H9 (cell line): ENCODE measurements at regions not wholly inside any gene's neighbourhood (a gene's known extent, or its start where the extent isn't known, plus 50 kb on each side); places are given as distances from the start of the nearest gene placed in this dataset.

Experiments used
- DNase-seq: peaks from one replicate; pipeline ENCODE4 v3.0.0-alpha.2; 2017
- H2AFZ ChIP-seq: one replicate; pipeline ENCODE4 v1.6.1; 2013; ENCODE audit warnings: mild to moderate bottlenecking, low read length, control low read depth, moderate library complexity
- H2AK5ac ChIP-seq: 2 replicates; pipeline ENCODE4 v1.6.1; 2013; ENCODE audit warnings: low read length, control low read depth, mixed read lengths; ENCODE audit not compliant: insufficient read length
- H2BK120ac ChIP-seq: one replicate; pipeline ENCODE4 v1.6.1; 2013; ENCODE audit warnings: low read depth, mild to moderate bottlenecking, low read length, control low read depth, inconsistent platforms; ENCODE audit not compliant: poor library complexity, severe bottlenecking
- H2BK12ac ChIP-seq: 2 replicates; pipeline ENCODE4 v1.6.1; 2013; ENCODE audit warnings: low read length, control low read depth, mixed read lengths, low read depth; ENCODE audit not compliant: insufficient read length
- H2BK15ac ChIP-seq: 2 replicates; pipeline ENCODE4 v1.6.1; 2013; ENCODE audit warnings: low read depth, low read length, control low read depth
- H2BK20ac ChIP-seq: one replicate; pipeline ENCODE4 v1.6.1; 2013; ENCODE audit warnings: low read depth, mild to moderate bottlenecking, low read length, control low read depth, inconsistent platforms; ENCODE audit not compliant: poor library complexity, severe bottlenecking
- H2BK5ac ChIP-seq: 2 replicates; pipeline ENCODE4 v1.6.1; 2013; ENCODE audit warnings: low read length, control low read depth, mixed read lengths; ENCODE audit not compliant: insufficient read length
- H3K14ac ChIP-seq: 2 replicates; pipeline ENCODE4 v1.6.1; 2013; ENCODE audit warnings: low read length, control low read depth; ENCODE audit not compliant: insufficient read depth
- H3K18ac ChIP-seq: 2 replicates; pipeline ENCODE4 v1.6.1; 2013; ENCODE audit warnings: low read depth, mild to moderate bottlenecking, mixed read lengths, low read length, control low read depth; ENCODE audit not compliant: insufficient read length
- H3K23ac ChIP-seq: 2 replicates; pipeline ENCODE4 v1.6.1; 2013; ENCODE audit warnings: low read length, control low read depth, mixed read lengths, low read depth; ENCODE audit not compliant: insufficient read length
- H3K23me2 ChIP-seq: 2 replicates; pipeline ENCODE4 v1.6.1; 2013; ENCODE audit warnings: low read depth, mild to moderate bottlenecking, mixed read lengths, low read length, control low read depth; ENCODE audit not compliant: insufficient read length, poor library complexity, severe bottlenecking
- H3K27ac ChIP-seq: 2 replicates; pipeline ENCODE4 v1.5.1; 2013; ENCODE audit warnings: low read length, control low read depth, mixed read lengths, low read depth; ENCODE audit not compliant: insufficient read length
- H3K27me3 ChIP-seq: 2 replicates; pipeline ENCODE4 v1.6.1; 2013; ENCODE audit warnings: low read length, control low read depth, inconsistent platforms; ENCODE audit not compliant: insufficient read depth
- H3K4ac ChIP-seq: 2 replicates; pipeline ENCODE4 v1.6.1; 2013; ENCODE audit warnings: low read depth, mild to moderate bottlenecking, control low read depth, inconsistent platforms, low read length, moderate library complexity
- H3K4me1 ChIP-seq: 2 replicates; pipeline ENCODE4 v1.6.1; 2013; ENCODE audit warnings: low read length, control low read depth, inconsistent platforms; ENCODE audit not compliant: insufficient read depth
- H3K4me2 ChIP-seq: 2 replicates; pipeline ENCODE4 v1.6.1; 2013; ENCODE audit warnings: low read length, control low read depth, mixed read lengths; ENCODE audit not compliant: insufficient read length, insufficient read depth
- H3K56ac ChIP-seq: 2 replicates; pipeline ENCODE4 v1.6.1; 2013; ENCODE audit warnings: low read depth, mild to moderate bottlenecking, mixed read lengths, low read length, control low read depth; ENCODE audit not compliant: insufficient read length
- H3K79me1 ChIP-seq: 2 replicates; pipeline ENCODE4 v1.6.1; 2013; ENCODE audit warnings: low read depth, mild to moderate bottlenecking, moderate library complexity, low read length, control low read depth, inconsistent platforms; ENCODE audit not compliant: insufficient read depth, poor library complexity, severe bottlenecking
- H3K79me2 ChIP-seq: 2 replicates; pipeline ENCODE4 v1.6.1; 2013; ENCODE audit warnings: low read length, control low read depth, inconsistent platforms; ENCODE audit not compliant: insufficient read depth
- H3K9ac ChIP-seq: 2 replicates; pipeline ENCODE4 v1.6.1; 2013; ENCODE audit warnings: low read length, control low read depth, mixed read lengths; ENCODE audit not compliant: insufficient read length; ENCODE audit errors: extremely low read depth
- H3K9me3 ChIP-seq: one replicate; pipeline ENCODE4 v1.6.1; 2013; ENCODE audit warnings: low read depth, low read length, inconsistent platforms; ENCODE audit not compliant: control insufficient read depth
- H3T11ph ChIP-seq: one replicate; pipeline ENCODE4 v1.6.1; 2013; ENCODE audit warnings: mild to moderate bottlenecking, low read length, control low read depth, inconsistent platforms
- H4K20me1 ChIP-seq: one replicate; pipeline ENCODE4 v1.6.1; 2013; ENCODE audit not compliant: control insufficient read depth, insufficient read length, insufficient read depth
- H4K5ac ChIP-seq: 2 replicates; pipeline ENCODE4 v1.6.1; 2013; ENCODE audit warnings: low read depth, mild to moderate bottlenecking, mixed read lengths, low read length, control low read depth; ENCODE audit not compliant: insufficient read length
- H4K8ac ChIP-seq: replicated peaks from 2 replicates; pipeline ENCODE4 v1.6.1; 2013; ENCODE audit warnings: low read length, control low read depth, mixed read lengths, low read depth; ENCODE audit not compliant: insufficient read length
- H4K91ac ChIP-seq: 2 replicates; pipeline ENCODE4 v1.6.1; 2013; ENCODE audit warnings: low read depth, mild to moderate bottlenecking, moderate library complexity, mixed read lengths, low read length, control low read depth; ENCODE audit not compliant: insufficient read length
- H3K27ac Mint-ChIP-seq, 3 experiments: 2 replicates in 2 of 3; 3 replicates in 1 of 3; pipeline ENCODE4 v1.8.0; 2020 to 2021; ENCODE audit warnings: mixed read lengths in 3 of 3, mild to moderate bottlenecking in 1 of 3, moderate library complexity in 1 of 3
- H3K27me3 Mint-ChIP-seq: 2 replicates; pipeline ENCODE4 v1.8.0; 2021; ENCODE audit warnings: low read depth, mild to moderate bottlenecking, moderate library complexity, mixed read lengths
- H3K36me3 Mint-ChIP-seq, 3 experiments: 2 replicates in 2 of 3; 3 replicates in 1 of 3; pipeline ENCODE4 v1.8.0; 2020 to 2021; ENCODE audit warnings: low read depth in 3 of 3, mixed read lengths in 3 of 3; ENCODE audit not compliant: insufficient read depth in 1 of 3
- H3K4me1 Mint-ChIP-seq, 2 experiments: 2 replicates each; pipeline ENCODE4 v1.8.0; 2020; ENCODE audit warnings: mixed read lengths in 2 of 2
- H3K4me3 Mint-ChIP-seq, 2 experiments: 2 replicates in 1 of 2; 3 replicates in 1 of 2; pipeline ENCODE4 v1.8.0; 2020 to 2021; ENCODE audit warnings: mild to moderate bottlenecking in 2 of 2, mixed read lengths in 2 of 2, moderate library complexity in 1 of 2
- H3K9me3 Mint-ChIP-seq, 2 experiments: 2 replicates in 1 of 2; 3 replicates in 1 of 2; pipeline ENCODE4 v1.8.0; 2020; ENCODE audit warnings: mild to moderate bottlenecking in 2 of 2, mixed read lengths in 2 of 2, moderate library complexity in 1 of 2
- CTCF ChIP-seq: fragments of 200-600 bp; sonication (generic); conservative IDR thresholded peaks from 3 replicates; pipeline ENCODE4 v1.8.0; 2021; ENCODE audit warnings: antibody characterized with exemption, mild to moderate bottlenecking
- WGBS: extraction: QIAGEN DNeasy Blood & Tissue Kit; methylation state at CpG from one replicate; pipeline ENCODE4 v1.1.7; 2013; ENCODE audit warnings: missing lambda C conversion rate, low lambda C conversion rate, mixed read lengths; ENCODE audit not compliant: insufficient read length; ENCODE audit errors: extremely low coverage; 5-methylcytosine and 5-hydroxymethylcytosine counted together

GRCh38 chr18:1983746-1984515 lies 587.4 kb downstream of the METTL4 start:
- no peak overlapping the region for H3T11ph ChIP-seq

More at GRCh38 chr18:1983746-1984515, 587.4 kb downstream of the METTL4 start:
- H3K27me3 Mint-ChIP-seq, result no peaks in the 10 kb centered on the region
- no peaks in the 10 kb centered on the region for H3K79me1 ChIP-seq
- H4K20me1 ChIP-seq, result no peaks in the 10 kb centered on the region
- no CpG with 5 or more reads among the region's 3 CpGs for WGBS
- H3K27ac ChIP-seq, result no peak overlapping the region
- TF ChIP-seq CTCF, result no peak
- H3K4me3 Mint-ChIP-seq, result no peak overlapping the region
- no peak for DNase-seq
- no peak overlapping the region for H3K18ac ChIP-seq
- no peak overlapping the region for H3K9ac ChIP-seq
- H3K36me3 Mint-ChIP-seq, result peaks cover 0 to 7% (median 0%) of the 10 kb centered on the region in 3 experiments; a peak in 2 of 7 replicates
- no peaks in the 10 kb centered on the region for H3K4me1 ChIP-seq
- H2BK12ac ChIP-seq, result no peak overlapping the region
- H2BK15ac ChIP-seq, result no peak overlapping the region
- H3K9me3 ChIP-seq, result no peaks in the 10 kb centered on the region
- H4K91ac ChIP-seq, result no peak overlapping the region
- H3K14ac ChIP-seq, result no peak overlapping the region
- no peaks in the 10 kb centered on the region for H3K23me2 ChIP-seq
- no peak overlapping the region for H2AFZ ChIP-seq
- H3K23ac ChIP-seq, result no peak overlapping the region
- no peak overlapping the region for H4K5ac ChIP-seq
- no peak overlapping the region for H3K56ac ChIP-seq
- peaks cover 4 to 7% of the 10 kb centered on the region in 2 experiments; a peak in 3 of 5 replicates for H3K9me3 Mint-ChIP-seq
- H3K4me1 Mint-ChIP-seq, result no peaks in the 10 kb centered on the region
- H2AK5ac ChIP-seq, result no peak overlapping the region
- H3K4me2 ChIP-seq, result no peak overlapping the region
- no peaks in the 10 kb centered on the region for H3K27me3 ChIP-seq
- no peak overlapping the region for H2BK20ac ChIP-seq
- H2BK120ac ChIP-seq, result no peak overlapping the region
- H3K4ac ChIP-seq, result no peak overlapping the region
- H3K27ac Mint-ChIP-seq, result no peak overlapping the region
- no peak overlapping the region for H2BK5ac ChIP-seq
- no peaks in the 10 kb centered on the region for H3K79me2 ChIP-seq
- no peak overlapping the region for H4K8ac ChIP-seq
